GM21786 (cell line): ENCODE measurements at regions not wholly inside any gene's neighbourhood (a gene's known extent, or its start where the extent isn't known, plus 50 kb on each side); places are given as distances from the start of the nearest gene placed in this dataset.

Experiments
- ATAC-seq: cut with Tn5 transposase; IDR thresholded peaks from one replicate; pipeline ENCODE4 v1.9.1; 2021; ENCODE audit not compliant: unreplicated experiment

DNA sequence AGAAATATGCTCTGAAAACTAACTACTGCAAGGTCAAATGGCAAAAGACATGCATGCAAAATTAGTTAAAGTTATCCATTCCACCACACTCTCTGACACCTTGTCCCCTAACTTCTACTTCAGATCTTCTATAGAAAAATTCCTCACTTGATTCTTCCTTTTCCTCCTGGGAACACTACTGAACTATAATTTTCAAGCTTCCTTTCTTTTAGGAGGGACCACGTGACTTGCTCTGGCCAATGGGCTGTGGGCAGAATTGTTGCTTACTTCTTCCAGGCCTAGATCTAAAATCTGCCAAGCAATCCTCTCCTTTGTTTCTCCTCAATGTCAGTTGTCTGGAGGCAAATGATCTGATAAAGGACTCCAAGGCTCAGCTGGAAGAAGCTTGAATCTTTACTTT lies 441.0 kb downstream of the CDK5RAP2 start:
- ATAC-seq = no peak

DNA sequence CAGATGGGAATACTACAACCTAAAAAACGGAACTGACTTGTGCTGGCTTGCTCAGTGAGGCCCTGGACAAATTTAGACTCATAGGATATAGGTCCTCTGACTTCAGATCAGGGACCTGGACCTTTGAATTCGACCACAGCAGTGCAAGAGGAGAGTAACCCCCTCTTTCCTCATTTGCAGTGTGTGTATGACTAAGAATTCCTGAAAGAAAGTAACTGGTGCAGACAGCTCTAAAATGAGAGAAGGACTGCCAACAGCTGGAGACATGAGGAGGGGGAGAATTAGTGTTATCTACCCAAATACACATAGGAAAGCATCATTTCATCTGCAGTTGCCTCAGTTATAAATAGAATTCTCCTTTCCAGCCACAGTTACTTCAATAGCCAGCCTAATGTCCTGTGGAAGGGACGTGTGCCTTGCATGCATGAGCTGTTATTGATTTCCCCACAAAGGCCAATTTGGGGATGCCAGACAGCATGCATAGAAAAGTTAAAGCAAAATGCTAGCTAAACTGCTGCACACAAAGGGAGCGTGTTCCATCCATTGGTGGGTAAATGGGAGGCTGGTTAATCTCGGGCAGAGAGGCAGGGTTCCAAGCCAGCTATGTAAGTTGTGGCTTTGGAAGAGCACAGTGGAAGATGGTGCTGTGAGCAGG lies 442.7 kb downstream of the CDK5RAP2 start:
- no peak for ATAC-seq

DNA sequence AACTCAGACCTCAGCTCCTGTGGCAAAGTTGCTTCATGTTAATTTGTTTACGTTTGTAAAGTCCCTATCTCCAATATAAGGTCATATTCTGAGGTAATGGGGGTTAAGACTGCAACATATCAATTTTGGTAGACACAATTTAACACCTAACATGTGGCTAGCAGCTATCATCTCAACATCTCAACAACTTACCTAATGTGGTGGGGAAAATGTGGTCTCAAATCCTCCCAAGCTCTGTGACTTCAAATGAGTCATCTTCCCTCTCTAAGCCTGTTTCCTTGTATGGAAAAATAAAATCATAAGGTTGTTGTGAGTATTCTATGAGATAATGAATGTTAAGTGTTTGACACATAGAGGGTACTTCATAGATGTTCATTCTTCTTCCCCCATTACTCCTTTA lies 443.3 kb downstream of the CDK5RAP2 start:
- ATAC-seq = no peak

DNA sequence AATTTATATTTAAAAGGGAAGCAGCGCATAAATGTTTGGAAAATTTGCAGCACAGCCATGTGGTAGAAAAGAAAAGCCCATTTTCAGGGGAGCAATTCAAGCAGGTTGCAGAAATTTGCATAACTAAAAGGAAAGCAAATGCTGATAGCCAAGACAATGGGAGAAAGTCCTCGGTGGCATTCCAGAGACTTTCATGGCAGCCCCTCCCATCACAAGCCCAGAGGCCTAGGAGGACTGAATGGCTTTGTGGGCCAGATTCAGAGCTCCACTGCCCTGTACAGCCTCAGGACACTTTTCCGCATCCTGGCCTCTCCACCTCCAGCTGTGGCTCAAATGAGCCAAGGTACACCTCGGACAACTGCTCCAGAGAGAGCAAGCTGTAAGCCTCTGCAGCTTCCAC lies 462.9 kb downstream of the CDK5RAP2 start:
- ATAC-seq = no peak

DNA sequence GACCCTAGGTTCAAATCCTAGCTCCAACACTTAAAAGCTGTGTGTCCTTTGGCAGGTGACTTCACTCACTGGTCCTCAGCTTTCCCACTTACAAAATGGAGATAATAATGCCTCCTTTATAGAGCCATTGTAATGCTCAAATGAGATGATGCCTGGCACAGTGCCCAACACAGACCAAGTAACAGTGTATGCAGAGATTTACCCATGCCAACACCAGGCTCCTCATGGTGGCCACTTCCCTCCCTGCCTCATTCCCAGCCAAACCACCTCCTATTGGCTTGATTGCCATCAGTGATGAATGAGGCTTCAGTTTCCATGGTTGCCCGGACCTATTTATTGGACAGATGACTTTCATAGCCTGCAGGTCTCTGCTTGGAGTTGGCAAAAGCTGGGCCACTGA lies 469.4 kb downstream of the CDK5RAP2 start:
- no peak for ATAC-seq

DNA sequence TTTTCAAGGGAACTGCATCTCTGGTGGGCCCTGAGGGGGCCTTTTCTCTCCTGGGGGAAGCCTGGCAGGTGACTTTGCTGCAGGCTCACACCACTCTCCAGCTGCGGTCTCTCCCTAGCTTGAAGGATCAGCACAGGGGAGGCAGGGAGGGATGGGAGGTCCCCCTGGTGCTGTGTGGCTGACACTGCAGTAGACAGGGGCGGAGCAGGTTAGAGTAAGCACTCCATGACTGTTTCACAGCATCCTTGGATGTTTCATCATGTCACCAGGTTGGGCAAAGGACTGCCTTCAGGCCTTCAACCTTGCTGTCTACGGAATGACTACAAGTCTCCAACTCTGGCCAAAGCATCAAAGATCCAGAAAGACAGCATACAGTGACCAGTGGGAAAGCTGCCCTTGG lies 470.7 kb downstream of the CDK5RAP2 start:
- ATAC-seq = no peak

DNA sequence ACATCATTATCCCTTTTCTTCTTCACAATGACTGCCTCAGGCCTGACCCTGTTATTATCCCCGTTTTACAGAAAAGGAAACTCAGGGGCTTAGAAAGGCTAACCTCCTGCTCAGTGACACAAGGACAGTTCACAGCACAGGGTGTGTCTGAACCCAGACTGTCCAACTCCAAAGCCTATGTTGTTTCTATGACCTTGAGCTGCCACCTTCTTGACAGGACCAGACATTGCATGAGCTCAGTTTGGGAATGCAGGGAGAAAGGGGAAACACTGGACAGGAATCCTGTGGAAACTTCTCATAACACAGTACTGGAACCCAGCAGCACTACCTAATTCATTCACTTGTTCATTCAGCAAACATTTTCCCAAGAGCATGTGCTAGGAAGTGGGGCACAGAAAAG lies 472.8 kb downstream of the CDK5RAP2 start:
- ATAC-seq = no peak

DNA sequence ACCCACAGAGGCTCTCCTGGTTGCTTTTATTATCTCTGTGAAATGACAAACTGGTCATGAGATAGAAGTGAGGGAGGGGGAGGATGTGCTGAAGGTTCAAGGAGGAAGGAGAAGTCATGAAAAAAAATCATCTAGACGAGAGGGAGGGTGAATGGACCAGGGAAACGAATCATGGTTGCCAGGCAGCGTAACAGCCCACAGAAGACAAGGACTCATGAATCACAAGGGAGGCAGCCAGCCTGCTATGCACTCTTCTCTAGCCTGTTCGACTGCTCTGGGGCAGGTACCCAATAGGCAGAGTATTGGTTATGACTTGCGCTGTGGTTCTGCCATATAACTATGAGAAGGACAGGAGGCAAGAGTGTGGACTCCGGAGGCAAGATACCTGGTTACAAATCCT lies 475.2 kb downstream of the CDK5RAP2 start:
- no peak for ATAC-seq

DNA sequence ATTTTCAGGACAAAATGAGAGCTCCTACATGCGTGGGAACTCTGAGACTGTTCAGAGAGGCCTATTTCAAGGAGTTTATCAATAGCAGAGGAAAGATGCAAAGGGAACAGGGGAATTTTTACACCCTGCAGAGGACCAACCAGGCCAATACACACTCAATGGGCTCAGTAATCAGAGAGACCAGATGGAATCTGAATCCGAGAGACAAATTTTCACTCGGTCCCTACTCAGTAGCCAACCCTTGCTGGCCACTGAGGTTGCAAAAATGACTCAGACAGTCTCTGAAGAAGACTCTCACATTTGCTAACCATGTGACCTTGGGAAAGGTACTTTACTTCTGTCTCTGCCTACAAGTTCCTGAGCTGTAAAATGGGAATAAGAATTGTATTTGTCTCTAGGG lies 479.4 kb downstream of the CDK5RAP2 start:
- no peak for ATAC-seq

DNA sequence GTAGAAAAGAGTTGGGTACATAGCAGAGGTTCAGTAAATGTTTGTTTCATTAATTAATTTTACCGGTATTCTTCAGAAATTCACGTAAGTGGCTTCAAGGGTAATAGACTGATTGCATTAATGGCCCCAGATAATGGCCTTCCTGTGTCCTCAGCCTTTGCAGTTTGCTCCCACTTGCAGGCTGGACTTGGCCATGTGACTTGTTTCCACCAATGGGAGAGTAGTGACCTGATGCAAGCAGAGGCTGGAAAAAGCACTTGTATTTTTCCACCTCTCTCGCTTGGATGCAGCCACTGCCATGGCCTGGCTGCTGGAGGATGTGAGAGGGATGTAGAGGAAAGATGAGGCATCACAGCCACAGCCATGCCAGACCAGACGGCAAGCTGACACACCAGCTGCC lies 480.9 kb downstream of the CDK5RAP2 start:
- no peak for ATAC-seq

DNA sequence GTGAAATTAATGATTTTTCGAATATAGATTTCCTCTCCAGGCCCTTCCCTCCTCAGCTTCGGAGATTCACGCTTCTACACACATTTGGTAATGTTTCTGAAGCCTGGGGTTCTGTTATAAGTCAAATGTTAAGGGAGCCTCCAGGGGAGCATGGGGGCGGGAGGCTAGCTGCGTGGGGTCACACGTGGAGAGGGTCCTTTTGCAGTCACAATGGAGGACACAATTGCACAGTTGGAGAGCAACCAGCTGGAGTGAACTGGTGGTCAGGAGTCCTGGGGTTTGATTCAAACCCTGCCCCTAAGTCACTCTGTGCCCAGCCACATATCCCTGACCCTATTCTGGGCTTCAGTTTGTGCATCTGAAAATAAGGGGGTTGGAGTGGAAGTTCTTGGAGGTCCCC lies 481.4 kb downstream of the CDK5RAP2 start:
- no peak for ATAC-seq

DNA sequence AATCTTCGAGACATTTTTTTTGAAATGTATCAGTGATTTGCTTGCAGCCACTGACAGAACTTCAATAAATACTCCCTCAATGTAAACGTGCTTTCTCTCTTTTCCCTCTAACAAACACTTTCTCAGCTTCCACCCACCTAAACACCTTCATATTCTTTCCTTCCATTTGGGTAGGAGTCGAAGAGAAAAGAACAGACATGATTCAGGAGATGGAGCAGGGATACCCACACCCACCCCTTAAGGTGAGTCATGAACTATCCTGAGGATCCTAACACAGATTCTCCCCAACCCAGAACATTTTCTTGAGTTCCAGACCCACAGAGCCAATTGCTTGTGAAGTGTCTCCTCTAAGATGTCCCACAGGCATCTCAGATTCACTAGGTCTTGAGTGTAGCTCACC lies 488.8 kb downstream of the CDK5RAP2 start:
- no peak for ATAC-seq

DNA sequence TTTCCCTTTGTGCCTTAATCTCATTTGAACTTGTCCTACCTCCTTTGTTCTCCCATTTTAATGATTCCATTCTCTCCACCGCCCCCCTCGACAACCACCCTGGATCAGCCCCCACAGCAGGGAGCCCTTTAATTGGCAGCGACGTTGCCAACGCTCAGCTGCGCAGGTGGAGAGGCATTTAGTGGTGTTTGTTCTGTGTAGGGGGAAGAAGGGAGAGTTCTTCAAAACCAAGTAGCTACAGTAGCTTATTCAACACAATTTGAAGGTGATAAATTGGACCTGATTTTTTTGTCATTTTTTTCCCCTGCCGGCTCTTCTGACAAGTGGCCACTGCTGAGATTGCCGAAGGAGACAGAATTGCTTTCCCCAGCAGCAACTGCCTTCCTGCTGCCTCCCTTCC lies 499.1 kb downstream of the CDK5RAP2 start:
- ATAC-seq = no peak

DNA sequence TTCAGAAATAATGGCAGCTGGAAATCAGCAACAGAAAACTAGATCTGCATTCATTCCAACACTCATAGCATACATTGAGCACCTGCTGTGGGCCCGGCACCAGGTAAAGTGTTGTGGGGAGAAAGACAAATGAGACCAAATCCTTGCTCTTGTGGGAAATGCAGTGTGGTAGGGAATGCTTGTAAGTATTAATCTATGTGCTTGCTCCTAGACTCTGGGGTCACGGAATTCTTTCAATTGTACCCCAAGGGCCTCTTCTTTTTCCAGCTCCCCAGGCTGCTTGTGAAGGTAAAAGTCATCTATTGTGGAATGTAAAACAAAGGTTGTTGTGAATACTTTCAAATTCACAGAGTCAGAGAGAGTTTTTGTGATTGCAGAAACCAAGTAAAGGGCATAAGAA lies 501.9 kb downstream of the CDK5RAP2 start:
- no peak for ATAC-seq

DNA sequence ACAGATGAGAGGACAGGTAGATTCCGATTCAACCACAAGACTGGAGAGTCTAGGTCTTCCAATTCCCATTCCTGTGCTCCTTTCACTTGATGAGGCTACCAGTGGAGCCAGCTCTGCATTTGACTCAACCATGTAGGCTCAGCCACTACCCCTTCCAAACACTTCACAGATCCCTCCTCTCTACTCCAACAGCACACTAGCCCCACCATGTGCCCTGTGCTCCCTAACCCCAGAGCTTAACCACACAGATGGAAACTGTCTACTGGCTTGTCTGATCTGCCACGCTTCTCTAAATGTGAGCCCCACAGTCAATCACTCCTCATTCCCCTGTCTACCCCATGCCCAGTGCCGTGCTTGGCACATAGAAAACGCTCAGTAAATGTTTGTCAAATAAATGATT lies 508.2 kb downstream of the CDK5RAP2 start:
- ATAC-seq = no peak

DNA sequence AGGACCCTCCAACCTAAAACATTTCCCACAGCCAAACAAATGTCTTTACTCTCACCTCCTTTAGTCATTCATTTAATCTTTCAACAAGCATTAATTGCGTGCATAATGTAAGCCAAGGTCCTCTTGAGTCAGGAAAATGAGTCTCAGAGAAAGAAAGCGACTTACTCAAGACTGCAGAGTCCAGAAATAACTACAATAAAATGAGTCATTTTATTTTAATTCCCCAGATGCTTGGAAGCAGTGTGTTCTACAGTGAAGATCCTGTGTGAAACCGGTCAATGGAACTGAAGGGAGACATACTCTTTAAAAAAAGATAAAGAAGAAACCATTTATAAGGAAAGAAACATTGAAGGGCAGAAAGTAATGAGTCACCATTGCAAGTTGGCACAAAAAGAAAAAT lies 513.7 kb downstream of the CDK5RAP2 start:
- no peak for ATAC-seq

DNA sequence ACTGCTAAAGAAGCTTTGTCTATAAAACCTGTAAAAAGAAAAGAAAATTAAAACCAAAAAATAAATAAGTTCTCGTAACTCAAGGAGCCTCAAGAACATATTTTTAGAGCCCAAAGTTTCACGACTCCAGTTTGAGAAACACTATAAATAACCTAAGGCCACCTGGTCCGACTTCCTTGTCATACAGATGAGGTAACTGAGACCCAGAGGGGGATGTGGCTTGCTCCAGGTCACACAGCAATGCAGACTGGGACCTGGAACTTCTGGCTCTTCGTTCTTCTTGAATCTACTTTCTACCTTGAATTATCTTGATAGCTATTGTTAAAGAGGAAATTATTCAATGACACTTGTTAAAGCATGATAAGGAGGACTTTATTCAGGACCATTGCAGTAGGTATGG lies 514.8 kb downstream of the CDK5RAP2 start:
- no peak for ATAC-seq

DNA sequence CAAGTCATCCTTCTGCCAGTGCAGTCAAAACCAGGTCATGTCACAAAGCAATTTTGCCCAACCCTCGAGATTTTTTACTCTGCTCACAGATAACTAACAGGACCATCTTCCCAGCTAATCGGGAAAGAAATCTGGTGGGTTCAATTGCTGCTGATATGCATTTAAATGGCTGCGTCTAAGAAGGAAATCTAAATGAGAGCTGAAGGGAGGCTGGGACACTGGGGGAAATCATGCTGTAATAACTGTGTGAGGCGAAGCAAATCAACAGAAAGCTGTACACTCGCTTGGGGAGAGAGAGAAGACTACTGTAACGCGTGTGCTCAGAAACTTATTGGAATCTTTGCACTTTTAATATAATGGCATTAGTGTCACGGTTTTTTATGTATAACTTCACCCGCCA lies 535.0 kb downstream of the CDK5RAP2 start:
- ATAC-seq = no peak

DNA sequence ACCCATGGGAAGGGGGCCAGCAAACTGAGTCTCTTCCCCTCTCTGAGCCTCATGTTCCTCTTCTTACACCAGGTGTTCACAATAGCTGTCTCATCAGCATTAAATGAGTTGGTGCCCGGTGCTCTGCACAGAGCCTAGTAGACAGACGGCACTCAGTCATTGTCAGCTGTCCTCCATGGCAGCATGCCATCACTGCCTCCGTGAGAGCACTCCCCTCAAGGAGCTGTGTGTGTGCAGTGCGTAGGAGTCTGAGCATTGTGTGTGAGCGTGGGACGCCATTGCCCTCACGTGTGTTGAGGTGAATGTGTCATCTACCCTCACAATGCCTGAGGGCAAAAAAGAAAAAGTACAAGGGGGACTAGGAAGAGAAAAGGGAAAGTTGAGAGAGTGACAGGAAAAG lies 536.5 kb downstream of the CDK5RAP2 start:
- no peak for ATAC-seq

DNA sequence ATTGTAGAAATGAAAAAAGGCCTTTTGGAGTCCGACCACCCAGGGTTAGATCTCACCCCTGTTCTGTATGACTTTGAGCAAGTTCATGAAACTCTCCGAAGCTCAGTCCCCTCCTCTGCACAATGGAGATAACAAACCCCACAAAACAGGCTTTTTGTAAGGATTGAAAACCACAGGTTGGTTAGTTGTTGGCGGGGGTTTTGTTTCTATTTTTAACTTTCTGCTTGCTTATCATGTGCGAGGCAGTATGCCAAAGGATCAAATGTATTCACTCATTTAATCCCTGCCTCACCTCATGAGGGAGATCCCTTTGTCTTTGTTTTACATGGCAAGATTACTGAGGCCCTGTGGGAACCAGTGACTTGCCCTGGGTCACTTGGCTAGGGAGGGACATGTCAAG lies 539.1 kb downstream of the CDK5RAP2 start:
- ATAC-seq = no peak

DNA sequence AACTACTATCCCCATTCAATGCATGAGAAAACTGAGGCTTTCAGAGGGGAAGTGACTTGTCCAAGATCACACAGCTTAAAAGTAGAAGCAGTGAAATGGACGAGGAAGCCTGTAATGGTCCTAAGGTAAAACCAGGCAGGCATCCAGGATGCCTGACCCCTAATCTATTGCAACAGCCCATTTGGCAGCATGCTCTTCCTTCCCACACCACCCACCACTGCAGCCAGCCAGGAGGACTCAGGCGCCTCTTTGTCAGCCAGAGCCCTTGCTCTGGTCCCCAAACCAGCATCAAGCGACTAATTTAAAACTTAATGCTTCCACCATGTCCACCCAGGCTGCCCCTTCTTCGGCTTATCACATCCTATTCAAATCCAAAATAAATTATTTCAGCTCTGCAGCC lies 541.6 kb downstream of the CDK5RAP2 start:
- ATAC-seq = no peak

DNA sequence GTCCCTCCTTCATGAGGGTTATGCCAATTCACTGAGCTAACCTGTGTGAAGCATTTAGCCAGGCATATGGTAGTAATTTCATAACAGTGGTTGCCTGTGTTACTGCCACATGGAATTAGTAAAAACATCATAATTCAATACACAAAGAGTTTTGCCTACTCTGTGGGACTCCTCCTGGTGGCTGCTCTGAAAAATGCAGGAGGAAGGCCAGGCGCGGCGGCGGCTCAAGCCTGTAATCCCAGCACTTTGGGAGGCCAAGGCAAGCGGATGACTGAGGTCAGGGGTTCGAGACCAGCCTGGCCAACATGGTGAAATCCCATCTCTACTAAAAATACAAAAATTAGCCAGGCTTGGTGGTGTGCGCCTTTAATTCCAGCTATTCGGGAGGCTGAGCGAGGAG lies 547.3 kb downstream of the CDK5RAP2 start:
- ATAC-seq = no peak

DNA sequence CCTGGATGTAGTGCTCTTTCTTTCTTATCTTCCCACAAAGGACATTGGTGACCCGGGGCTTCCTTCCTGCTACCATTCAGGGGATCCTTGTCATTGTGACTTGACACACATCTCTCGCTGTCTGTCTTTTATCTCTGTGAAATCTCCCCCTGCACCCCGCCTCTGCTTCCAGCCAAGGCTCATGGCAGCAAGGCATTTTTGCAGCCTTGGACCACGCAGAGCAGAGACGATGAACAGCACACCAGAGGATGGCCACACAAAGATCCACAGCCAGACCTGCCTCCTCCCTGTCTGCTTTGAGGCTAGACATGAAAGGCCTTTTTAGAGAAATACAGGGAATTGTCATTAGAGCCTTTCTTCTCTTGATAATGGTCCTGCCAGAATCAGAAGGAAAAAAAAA lies 549.1 kb downstream of the CDK5RAP2 start:
- ATAC-seq = no peak

DNA sequence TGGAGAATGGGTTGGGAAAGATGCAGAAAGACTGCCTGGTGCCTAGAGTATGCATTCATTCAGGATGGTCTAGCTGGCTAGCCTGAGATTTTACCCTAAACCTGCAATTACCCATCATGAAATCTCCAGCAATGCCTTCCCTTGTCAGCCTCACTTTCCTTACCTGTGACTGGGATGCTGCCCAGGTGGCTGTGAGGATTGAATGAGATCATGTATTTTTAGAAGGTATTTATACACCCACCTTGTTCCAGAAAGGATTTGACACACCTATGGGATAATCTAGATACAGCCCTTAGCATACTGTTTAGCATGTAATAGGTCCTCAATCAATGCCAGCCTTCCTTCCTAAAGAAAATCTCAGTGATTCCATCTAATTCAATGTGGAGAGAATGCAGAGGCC lies 561.4 kb downstream of the CDK5RAP2 start:
- ATAC-seq = no peak
